ENCODE measurements at regions not wholly inside any gene's neighbourhood (a gene's known extent, or its start where the extent isn't known, plus 50 kb on each side); places are given as distances from the start of the nearest gene placed in this dataset.

- Histone ChIP-seq H3K9me3 (peaks cover 9% of the 10 kb centered on the region), H3K4me3 (no peak overlapping the region), H3K27me3 (no peaks in the 10 kb centered on the region), H3K4me1 (peaks cover 10% of the 10 kb centered on the region), H3K36me3 (no peaks in the 10 kb centered on the region), H3K27ac (no peak overlapping the region)
- DNase-seq (ENCODE audit: low spot score in 2 of 2): peak in 1 of 2 donors; percentile 42
- WGBS: 91% methylated on average over 18 of the region's 18 CpGs
- TF ChIP-seq POLR2A (IDR thresholded peaks at IDR 0.05) (no peak), EP300 (IDR thresholded peaks at IDR 0.05) (no peak), CTCF (IDR thresholded peaks at IDR 0.05) (no peak), POLR2AphosphoS5 (IDR thresholded peaks at IDR 0.05) (no peak)
Observed at GRCh38 chr11:69545976-69546617, 64.6 kb downstream of the LINC01488 start.

- no peak for TF ChIP-seq POLR2A (IDR thresholded peaks at IDR 0.05)
- no peak for TF ChIP-seq CTCF (IDR thresholded peaks at IDR 0.05)
- TF ChIP-seq POLR2AphosphoS5 (IDR thresholded peaks at IDR 0.05): no peak
- no peak for TF ChIP-seq EP300 (IDR thresholded peaks at IDR 0.05)
- Histone ChIP-seq H3K27ac (no peak overlapping the region), H3K4me1 (peaks cover 3% of the 10 kb centered on the region), H3K4me3 (no peak overlapping the region), H3K27me3 (no peaks in the 10 kb centered on the region), H3K9me3 (peaks cover 9% of the 10 kb centered on the region), H3K36me3 (no peaks in the 10 kb centered on the region)
- 88% methylated on average over 16 of the region's 16 CpGs for WGBS
- DNase-seq (ENCODE audit: low spot score in 2 of 2): peak in 1 of 2 donors; percentile 11
Observed at GRCh38 chr11:69546735-69547370, 65.4 kb downstream of the LINC01488 start.

GRCh38 chr11:69550846-69551245, 69.4 kb downstream of the LINC01488 start:
- H3K27me3 ChIP-seq: no peaks in the 10 kb centered on the region
- WGBS: 66% methylated on average over 1 of the region's 1 CpG
- peaks cover 9% of the 10 kb centered on the region for H3K9me3 ChIP-seq
- TF ChIP-seq POLR2A (IDR thresholded peaks at IDR 0.05) (no peak), POLR2AphosphoS5 (IDR thresholded peaks at IDR 0.05) (no peak), CTCF (IDR thresholded peaks at IDR 0.05) (no peak), EP300 (IDR thresholded peaks at IDR 0.05) (no peak)
- H3K4me1 ChIP-seq: peaks cover 6% of the 10 kb centered on the region
- DNase-seq (ENCODE audit: low spot score in 2 of 2): no peak
- no peak overlapping the region for H3K27ac ChIP-seq
- H3K36me3 ChIP-seq: no peaks in the 10 kb centered on the region
- no peak overlapping the region for H3K4me3 ChIP-seq

GRCh38 chr11:69551963-69552362, 70.5 kb downstream of the LINC01488 start:
- Histone ChIP-seq H3K9me3 (peaks cover 9% of the 10 kb centered on the region), H3K4me3 (no peak overlapping the region), H3K27me3 (no peaks in the 10 kb centered on the region), H3K4me1 (peaks cover 6% of the 10 kb centered on the region), H3K27ac (peak overlapping the region; percentile 50), H3K36me3 (no peaks in the 10 kb centered on the region)
- no peak for TF ChIP-seq POLR2A (IDR thresholded peaks at IDR 0.05)
- no peak for TF ChIP-seq CTCF (IDR thresholded peaks at IDR 0.05)
- DNase-seq (ENCODE audit: low spot score in 2 of 2): peak in 1 of 2 donors; percentile 21
- WGBS: 52% methylated on average over 5 of the region's 5 CpGs

GRCh38 chr11:69552951-69553350, 71.5 kb downstream of the LINC01488 start:
- Histone ChIP-seq H3K27ac (no peak overlapping the region), H3K36me3 (no peaks in the 10 kb centered on the region), H3K27me3 (no peaks in the 10 kb centered on the region), H3K9me3 (peaks cover 9% of the 10 kb centered on the region), H3K4me1 (peaks cover 6% of the 10 kb centered on the region), H3K4me3 (no peak overlapping the region)
- no peak for TF ChIP-seq POLR2A (IDR thresholded peaks at IDR 0.05)
- no peak for TF ChIP-seq EP300 (IDR thresholded peaks at IDR 0.05)
- TF ChIP-seq CTCF (IDR thresholded peaks at IDR 0.05): no peak
- no peak for TF ChIP-seq POLR2AphosphoS5 (IDR thresholded peaks at IDR 0.05)
- DNase-seq (ENCODE audit: low spot score in 2 of 2): peak in 1 of 2 donors; percentile 48
- 72% methylated on average over 7 of the region's 7 CpGs for WGBS

Data from suprapubic skin (tissue), 4 donors.